ENCODE measurements at regions not wholly inside any gene's neighbourhood (a gene's known extent, or its start where the extent isn't known, plus 50 kb on each side); places are given as distances from the start of the nearest gene placed in this dataset.

GRCh38 chrX:127390316-127390715 lies 570.8 kb downstream of the PRR32 start:
- DNase-seq (ENCODE audit: low spot score in 2 of 2) = no peak
- WGBS, 2 donors = 64 to 65% methylated on average over 4 of the region's 4 CpGs
- no peak overlapping the region for H3K4me3 ChIP-seq (ENCODE audit: low read depth, poor library complexity, severe bottlenecking)
- intact Hi-C loops (cut with DNase I; ENCODE audit: low total_unique reads) = no loop called here
- TF ChIP-seq POLR2A (IDR thresholded peaks at IDR 0.05) = no peak
- TF ChIP-seq CTCF (IDR thresholded peaks at IDR 0.05) = no peak

- no peak for TF ChIP-seq CTCF (IDR thresholded peaks at IDR 0.05)
- no peak for TF ChIP-seq POLR2A (IDR thresholded peaks at IDR 0.05)
- intact Hi-C loops (cut with DNase I; ENCODE audit: low total_unique reads) = no loop called here
- WGBS, 2 donors = 42% methylated on average over 1 of the region's 1 CpG; no CpG with 5 or more reads in 1 of the 2 donors
- DNase-seq (ENCODE audit: low spot score in 2 of 2) = no peak
- no peak overlapping the region for H3K4me3 ChIP-seq (ENCODE audit: low read depth, poor library complexity, severe bottlenecking)
Measured at GRCh38 chrX:127389900-127390299, 570.4 kb downstream of the PRR32 start.
